ENCODE measurements at regions not wholly inside any gene's neighbourhood (a gene's known extent, or its start where the extent isn't known, plus 50 kb on each side); places are given as distances from the start of the nearest gene placed in this dataset.
"Not testable (repeated sequence)": the region's sequence is repeated elsewhere in the genome, so short reads cannot be mapped to it uniquely, and the experiment has no call there.

- H3K27me3 ChIP-seq (ENCODE audit: control insufficient read depth in 2 of 2, insufficient read depth in 2 of 2, low read length in 2 of 2); H3K79me2 ChIP-seq (ENCODE audit: insufficient read depth, low read length); H3K36me3 ChIP-seq (replicated peaks in 1 of 2; ENCODE audit: control insufficient read depth in 1 of 2, insufficient read depth in 2 of 2, low read length in 2 of 2); H4K20me1 ChIP-seq (ENCODE audit: insufficient read depth, low read length); H3K4me3 Mint-ChIP-seq; H3K4me3 ChIP-seq (replicated peaks in 1 of 3; ENCODE audit: low read depth in 2 of 3, low read length in 3 of 3); H3K9ac ChIP-seq (ENCODE audit: insufficient read depth, low read length, poor library complexity, severe bottlenecking); H3K9me3 Mint-ChIP-seq; H3K27ac ChIP-seq (ENCODE audit: low read depth in 1 of 2, low read length in 2 of 2); H3K36me3 Mint-ChIP-seq; H3K4me1 Mint-ChIP-seq; H3K4me2 ChIP-seq (replicated peaks; ENCODE audit: extremely low read depth, low read length, poor library complexity, severe bottlenecking); H3K9me3 ChIP-seq (replicated peaks in 1 of 2; ENCODE audit: control insufficient read depth in 1 of 2, insufficient read depth in 1 of 2, low read length in 2 of 2); H2AFZ ChIP-seq (ENCODE audit: insufficient read depth, low read depth, low read length, poor library complexity, severe bottlenecking); H3K4me1 ChIP-seq (ENCODE audit: control insufficient read depth in 1 of 2, insufficient read depth in 2 of 2, low read length in 2 of 2); H3K27me3 Mint-ChIP-seq (ENCODE audit: low read depth in 3 of 3); H3K27ac Mint-ChIP-seq; DNase-seq: not testable (repeated sequence)
- no CpG with 5 or more reads among the region's 1 CpG for WGBS (ENCODE audit: insufficient coverage)
- intact Hi-C loops (cut with micrococcal nuclease): loop anchor here in 1 of 2 donors (5.0 kb wide), 1 partner anchor 104 kb away; no protein-coding TSS in a partner anchor
Observed at GRCh38 chr10:95137990-95138625, 55.9 kb upstream of the ACSM6 start.

- Mint-ChIP-seq H3K9me3 (peaks cover 0 to 13% (median 4%) of the 10 kb centered on the region in 7 donors), H3K4me1 (peaks cover 4% of the 10 kb centered on the region), H3K27me3 (ENCODE audit: low read depth in 3 of 3) (peaks cover 0 to 3% (median 2%) of the 10 kb centered on the region in 3 donors), H3K36me3 (no peaks in the 10 kb centered on the region), H3K4me3 (no peak overlapping the region), H3K27ac (no peak overlapping the region)
- Histone ChIP-seq H3K27me3 (ENCODE audit: control insufficient read depth in 2 of 2, insufficient read depth in 2 of 2, low read length in 2 of 2) (no peaks in the 10 kb centered on the region), H3K4me3 (replicated peaks in 1 of 3; ENCODE audit: low read depth in 2 of 3, low read length in 3 of 3) (no peak overlapping the region), H3K9ac (ENCODE audit: insufficient read depth, low read length, poor library complexity, severe bottlenecking) (no peak overlapping the region), H3K4me2 (replicated peaks; ENCODE audit: extremely low read depth, low read length, poor library complexity, severe bottlenecking) (no peak overlapping the region), H3K9me3 (replicated peaks in 1 of 2; ENCODE audit: control insufficient read depth in 1 of 2, insufficient read depth in 1 of 2, low read length in 2 of 2) (peaks cover 0 to 2% of the 10 kb centered on the region in 2 donors), H3K4me1 (ENCODE audit: control insufficient read depth in 1 of 2, insufficient read depth in 2 of 2, low read length in 2 of 2) (no peaks in the 10 kb centered on the region), H3K27ac (ENCODE audit: low read depth in 1 of 2, low read length in 2 of 2) (no peak overlapping the region), H4K20me1 (ENCODE audit: insufficient read depth, low read length) (no peaks in the 10 kb centered on the region), H3K79me2 (ENCODE audit: insufficient read depth, low read length) (no peaks in the 10 kb centered on the region), H2AFZ (ENCODE audit: insufficient read depth, low read depth, low read length, poor library complexity, severe bottlenecking) (no peak overlapping the region), H3K36me3 (replicated peaks in 1 of 2; ENCODE audit: control insufficient read depth in 1 of 2, insufficient read depth in 2 of 2, low read length in 2 of 2) (no peaks in the 10 kb centered on the region)
- WGBS (ENCODE audit: insufficient coverage): no CpG with 5 or more reads among the region's 1 CpG
- no peak for TF ChIP-seq CTCF (IDR thresholded peaks at IDR 0.05)
- intact Hi-C loops (cut with micrococcal nuclease): loop anchor here (5.0 kb wide), 1 partner anchor 228 kb away; no protein-coding TSS in a partner anchor
- no peak for DNase-seq
Observed at GRCh38 chr10:95134490-95134889, 59.5 kb upstream of the ACSM6 start.
